Activated CD4-positive, alpha-beta T cell treated with anti-CD3 and anti-CD28 coated beads, Interleukin-2, amount 50 U/mL, for 4 hours (primary cell): ENCODE measurements at regions not wholly inside any gene's neighbourhood (a gene's known extent, or its start where the extent isn't known, plus 50 kb on each side); places are given as distances from the start of the nearest gene placed in this dataset.

Source experiments
- DNase-seq, 2 experiments: peaks; one replicate each; pipeline ENCODE4 v3.0.0-alpha.2; 2020

DNA sequence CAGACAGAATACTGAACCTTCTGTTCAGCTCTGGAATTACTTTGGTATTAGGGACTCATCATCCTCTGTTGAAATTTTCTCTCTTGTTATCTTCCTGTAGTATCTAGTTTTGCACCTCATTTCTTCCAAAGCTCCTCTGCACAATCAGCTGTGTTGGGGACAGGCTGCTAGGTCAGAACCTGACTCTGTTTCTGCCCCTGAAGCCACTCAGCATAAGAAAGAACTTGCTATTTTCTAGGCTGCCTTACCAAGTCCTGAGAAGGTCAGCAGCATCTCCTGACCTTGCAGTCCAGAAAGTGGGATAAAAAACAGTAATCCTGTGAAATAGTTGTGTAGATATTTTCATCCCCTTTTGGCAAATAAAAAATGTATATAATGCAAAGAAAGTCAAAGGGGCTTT is 862.6 kb downstream of the SORCS3 start:
- DNase-seq: no peak

DNA sequence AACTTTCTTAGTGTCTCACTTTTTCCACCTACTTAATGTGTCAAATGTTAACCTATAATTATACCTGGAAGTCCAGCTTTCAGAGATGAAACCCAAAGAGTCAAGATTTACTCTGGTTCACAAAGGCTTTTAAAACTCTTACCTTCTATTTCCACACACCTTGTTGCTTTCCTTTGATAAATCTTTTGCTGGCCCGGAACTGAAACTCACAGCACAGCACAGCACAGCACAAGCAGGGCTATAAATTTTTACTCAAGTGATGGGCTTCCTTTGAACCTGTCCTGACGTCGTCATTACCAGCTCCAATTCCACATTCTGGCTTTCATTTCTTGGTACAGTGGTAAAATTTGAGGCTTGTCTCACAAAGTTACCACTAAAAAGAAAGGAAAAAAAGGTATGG is 861.0 kb downstream of the SORCS3 start:
- DNase-seq: no peak

GRCh38 chr10:105494944-105495343 is 853.9 kb downstream of the SORCS3 start:
- no peak for DNase-seq

GRCh38 chr10:105494303-105494702 is 853.2 kb downstream of the SORCS3 start:
- no peak for DNase-seq

- DNase-seq: no peak
These were observed 832.1 kb downstream of the SORCS3 start for GRCh38 chr10:105473170-105473569.

GRCh38 chr10:105468759-105469158 is 827.7 kb downstream of the SORCS3 start:
- no peak for DNase-seq

- no peak for DNase-seq
These were observed 825.4 kb downstream of the SORCS3 start for GRCh38 chr10:105466521-105466920.

DNA sequence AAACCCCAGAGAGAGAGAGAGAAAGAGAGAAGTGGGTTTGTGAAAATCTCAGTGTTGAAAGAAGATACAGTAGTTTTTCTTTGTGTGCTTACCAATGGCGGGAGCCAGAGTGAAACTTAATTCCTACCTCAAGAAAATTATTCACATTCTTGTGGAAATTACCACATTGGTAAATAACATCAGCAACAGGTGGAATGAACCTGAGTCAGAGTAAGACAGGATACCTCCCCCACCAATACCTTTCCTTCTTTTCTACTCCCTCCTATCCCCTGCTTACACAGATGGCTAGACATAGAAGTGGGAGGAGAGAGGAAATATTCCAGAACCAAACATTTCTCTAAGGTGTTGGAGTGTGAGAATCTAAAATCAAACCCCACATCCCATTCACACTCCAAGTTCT is 793.9 kb downstream of the SORCS3 start:
- DNase-seq: no peak

- DNase-seq: no peak
These were observed 772.9 kb downstream of the SORCS3 start for GRCh38 chr10:105413997-105414396.

DNA sequence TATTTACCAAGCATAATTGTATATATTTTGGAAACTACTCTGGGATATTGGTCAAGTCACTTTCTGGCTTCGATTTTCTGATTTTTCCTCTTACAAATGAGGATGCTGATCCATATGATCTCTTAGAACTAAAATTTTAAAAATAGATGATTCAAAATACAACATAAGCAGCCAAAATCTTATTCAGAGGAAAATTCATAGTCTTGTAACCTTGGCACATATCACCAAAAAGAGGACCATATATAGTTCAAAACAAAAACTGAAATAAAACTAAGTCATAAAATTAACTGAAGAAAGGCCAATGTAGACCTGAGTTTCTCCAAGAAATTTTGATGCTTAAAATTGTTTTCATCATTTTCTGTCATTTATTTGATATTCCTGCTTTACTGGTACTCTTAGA is 768.3 kb downstream of the SORCS3 start:
- no peak for DNase-seq

DNA sequence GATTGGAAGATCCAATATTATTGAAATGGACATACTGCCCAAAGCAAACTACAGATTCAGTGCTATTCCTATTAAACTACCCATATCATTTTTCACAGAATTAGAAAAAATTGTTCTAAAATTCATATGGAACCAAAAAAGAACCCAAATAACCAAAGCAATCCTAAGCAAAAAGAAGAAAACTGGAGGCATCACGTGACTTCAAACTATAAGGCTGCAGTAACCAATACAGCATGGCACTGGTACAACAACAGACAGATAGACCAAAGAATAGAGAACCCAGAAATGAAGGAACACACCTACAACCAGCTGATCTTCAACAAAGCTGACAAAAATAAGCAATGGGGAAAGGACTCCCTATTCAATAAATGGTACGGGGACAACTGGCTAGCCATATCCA is 765.4 kb downstream of the SORCS3 start:
- DNase-seq: no peak

DNA sequence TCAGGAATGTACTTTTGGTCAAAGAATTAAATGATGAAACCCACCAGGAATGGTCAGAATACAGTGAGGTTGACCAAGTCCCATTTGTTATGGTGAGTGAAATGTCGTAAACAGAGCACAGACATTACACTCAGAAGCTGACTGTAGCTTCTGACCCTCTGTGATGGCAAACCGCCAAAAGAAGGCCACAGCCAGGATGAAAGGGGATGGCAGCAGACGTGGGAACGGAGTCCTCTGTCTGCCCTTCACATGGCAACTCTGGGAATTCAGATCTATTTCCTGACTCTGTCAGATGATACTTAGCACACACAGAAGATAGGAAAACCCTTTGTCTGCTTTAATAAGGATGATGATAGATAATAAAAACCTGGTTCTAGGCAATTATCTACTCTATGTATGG is 757.1 kb downstream of the SORCS3 start:
- no peak for DNase-seq

- DNase-seq: no peak
These were observed 750.7 kb downstream of the SORCS3 start for GRCh38 chr10:105391670-105392351.

DNA sequence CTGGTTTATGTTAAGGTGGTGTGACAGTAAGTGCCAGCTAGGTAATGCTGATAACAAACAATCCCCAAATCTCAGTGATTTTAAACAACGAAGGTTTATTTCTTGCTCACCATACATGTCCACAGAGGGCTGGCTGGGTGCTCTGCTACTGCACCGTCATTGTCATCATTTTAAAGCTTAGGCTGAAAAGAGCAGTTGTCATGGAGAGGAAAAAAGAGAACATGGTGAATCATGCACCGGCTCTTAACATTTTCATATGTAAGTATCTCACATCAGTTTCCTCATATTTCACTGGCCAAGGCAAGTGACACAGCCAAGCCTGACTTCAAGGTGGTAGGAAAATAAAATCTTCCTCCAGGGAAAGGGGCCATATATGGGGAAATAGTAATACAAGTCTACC is 746.9 kb downstream of the SORCS3 start:
- no peak for DNase-seq

- DNase-seq: no peak
These were observed 742.9 kb downstream of the SORCS3 start for GRCh38 chr10:105383978-105384377.

DNA sequence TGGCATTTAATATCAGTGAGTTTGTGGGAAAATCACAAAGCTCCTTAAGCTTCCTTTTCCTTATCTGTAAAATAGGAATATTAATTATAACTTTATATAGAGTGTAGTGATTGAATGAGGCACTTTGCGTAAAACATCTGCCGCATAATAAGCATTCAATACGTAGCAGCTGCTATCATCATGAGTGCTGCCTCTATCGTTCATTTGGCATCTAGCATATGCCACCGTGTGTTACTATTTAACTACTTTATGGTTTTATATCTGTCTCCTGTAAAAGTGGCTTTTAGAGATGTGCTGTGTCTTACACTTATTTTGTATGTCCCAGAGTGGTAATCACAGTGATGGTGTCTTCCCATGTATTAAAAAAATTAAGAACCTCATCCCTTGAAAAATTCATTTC is 729.6 kb downstream of the SORCS3 start:
- DNase-seq: no peak

DNA sequence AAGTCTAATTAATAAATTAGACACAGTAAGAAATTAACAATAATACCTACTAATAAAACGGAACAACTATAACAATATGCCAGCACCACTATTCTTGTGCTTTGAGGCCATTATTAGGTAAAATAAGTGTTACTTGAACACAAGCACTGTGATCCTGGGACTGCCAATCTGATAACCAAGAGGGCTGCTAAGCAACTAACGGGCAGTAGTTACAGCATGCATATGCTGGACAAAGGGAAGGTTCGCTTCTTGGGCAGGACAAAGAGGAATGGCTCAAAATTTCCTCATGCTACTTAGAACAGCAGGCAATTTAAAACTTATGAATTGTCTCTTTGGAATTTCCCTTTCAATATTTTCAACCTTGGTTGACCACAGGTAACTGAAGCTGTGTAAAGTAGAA is 718.6 kb downstream of the SORCS3 start:
- no peak for DNase-seq

- DNase-seq: no peak
These were observed 717.8 kb downstream of the SORCS3 start for GRCh38 chr10:105358911-105359310.

DNA sequence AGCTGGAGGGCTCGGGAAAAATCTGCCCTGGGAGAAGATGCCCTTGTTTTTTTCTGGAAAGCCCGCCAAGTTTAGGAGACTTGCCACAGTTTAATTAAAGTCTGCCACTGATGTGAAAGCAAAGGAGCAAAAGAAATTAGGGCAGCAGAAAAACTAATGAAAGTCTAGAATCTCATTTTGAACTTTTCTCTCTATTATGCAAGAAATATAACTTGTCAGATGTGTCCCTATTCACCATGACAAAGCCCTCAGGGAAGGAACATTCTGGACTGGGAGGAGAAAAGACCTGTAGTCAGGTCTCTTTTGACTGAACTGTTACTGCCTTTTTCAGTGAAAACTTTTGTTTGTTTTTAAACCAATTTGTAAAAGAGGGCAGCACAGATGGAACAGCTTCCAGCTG is 715.5 kb downstream of the SORCS3 start:
- no peak for DNase-seq

GRCh38 chr10:105354010-105354409 is 712.9 kb downstream of the SORCS3 start:
- no peak for DNase-seq

- DNase-seq: no peak
These were observed 711.7 kb downstream of the SORCS3 start for GRCh38 chr10:105352827-105353226.

- no peak for DNase-seq
These were observed 711.2 kb downstream of the SORCS3 start for GRCh38 chr10:105352281-105352680.

GRCh38 chr10:105351187-105351586 is 710.1 kb downstream of the SORCS3 start:
- DNase-seq: no peak

- no peak for DNase-seq
These were observed 706.4 kb downstream of the SORCS3 start for GRCh38 chr10:105347487-105347886.

GRCh38 chr10:105342606-105343005 is 701.5 kb downstream of the SORCS3 start:
- no peak for DNase-seq

DNA sequence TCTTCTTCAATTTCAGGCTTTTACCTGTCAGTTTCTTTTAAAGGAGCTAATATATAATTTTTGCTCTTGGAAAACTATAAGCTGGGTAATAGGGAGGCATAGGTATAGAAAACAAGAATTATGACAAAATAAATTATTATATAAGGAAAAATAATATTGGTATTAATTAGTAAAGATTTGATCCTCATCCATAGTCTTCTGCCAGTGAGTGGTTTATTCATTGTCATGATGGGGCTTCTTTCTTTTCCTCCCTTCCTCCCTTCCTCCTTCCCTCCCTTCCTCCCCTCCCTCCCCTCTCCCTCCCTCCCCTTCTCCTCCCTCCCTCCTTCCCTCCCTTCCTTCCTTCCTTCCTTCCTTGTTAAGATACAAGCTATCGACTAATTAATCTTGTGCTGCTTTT is 698.6 kb downstream of the SORCS3 start:
- no peak for DNase-seq
